GM21390 (cell line): ENCODE measurements at regions not wholly inside any gene's neighbourhood (a gene's known extent, or its start where the extent isn't known, plus 50 kb on each side); places are given as distances from the start of the nearest gene placed in this dataset.

Source experiments
- ATAC-seq: cut with Tn5 transposase; IDR thresholded peaks from one replicate; pipeline ENCODE4 v1.9.1; 2021; ENCODE audit not compliant: unreplicated experiment

DNA sequence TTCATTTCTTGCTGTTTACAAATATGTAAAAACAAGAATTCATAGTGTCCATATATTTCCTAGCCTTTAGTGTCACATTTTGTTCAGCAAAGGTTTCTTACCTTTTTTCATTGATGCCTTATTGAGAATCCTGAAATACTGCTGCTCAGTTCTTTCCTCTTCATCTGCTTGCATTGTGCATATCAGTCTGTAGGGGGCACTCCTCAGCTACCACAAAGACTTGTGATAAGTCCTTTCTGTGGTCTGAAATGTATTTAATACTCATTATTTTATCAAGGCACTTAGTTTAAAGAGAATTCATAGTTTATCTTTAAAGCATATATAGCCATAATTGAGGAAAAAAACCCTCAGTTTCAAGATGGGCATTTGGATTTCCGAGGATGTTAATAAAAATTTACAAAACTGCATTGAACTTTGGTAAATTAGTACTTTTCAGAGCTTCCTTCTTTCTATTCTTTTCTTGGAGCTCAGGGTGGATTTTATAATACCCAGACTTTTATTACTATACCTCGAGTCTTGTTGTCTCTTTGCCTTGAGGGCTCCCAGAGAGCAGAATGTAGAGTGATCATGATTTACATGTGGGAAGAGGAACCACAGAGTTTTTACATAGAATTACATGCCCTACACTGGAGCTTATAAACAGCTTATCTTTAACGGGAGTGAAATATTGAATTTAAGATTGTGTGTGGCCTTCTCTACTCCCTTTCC, 570.1 kb downstream of the PLCL1 start:
- no peak for ATAC-seq

DNA sequence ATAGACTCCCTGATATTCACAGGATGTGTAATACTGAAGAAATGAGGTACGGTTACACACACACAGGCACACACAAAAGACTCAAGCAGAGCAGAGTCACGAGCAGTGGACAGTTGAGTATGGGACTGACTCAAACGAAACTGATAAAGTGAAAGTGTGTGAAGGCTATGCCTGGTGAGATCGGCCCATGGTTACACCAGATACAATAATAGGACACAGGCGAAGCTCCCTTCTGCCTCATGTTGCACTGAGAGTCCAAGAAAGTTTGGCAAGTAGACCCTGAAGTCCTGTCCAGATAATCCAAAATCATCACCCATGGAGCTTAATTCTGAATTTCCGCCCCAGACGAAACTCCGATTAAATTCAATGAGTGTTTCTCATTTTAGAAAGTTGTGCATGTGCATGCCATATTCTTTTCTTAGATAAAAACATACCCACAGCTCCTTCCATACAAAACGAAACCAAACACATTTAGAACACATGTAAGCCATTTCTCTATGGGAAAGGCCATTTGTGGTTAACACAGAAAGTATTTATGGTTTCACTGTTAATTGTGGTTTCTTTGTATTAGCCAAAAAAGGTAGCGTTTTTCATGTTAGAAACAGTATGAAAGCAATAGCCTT, 567.6 kb downstream of the PLCL1 start:
- peak; percentile 93 for ATAC-seq

GRCh38 chr2:198371329-198371728, 566.9 kb downstream of the PLCL1 start:
- ATAC-seq, result no peak

DNA sequence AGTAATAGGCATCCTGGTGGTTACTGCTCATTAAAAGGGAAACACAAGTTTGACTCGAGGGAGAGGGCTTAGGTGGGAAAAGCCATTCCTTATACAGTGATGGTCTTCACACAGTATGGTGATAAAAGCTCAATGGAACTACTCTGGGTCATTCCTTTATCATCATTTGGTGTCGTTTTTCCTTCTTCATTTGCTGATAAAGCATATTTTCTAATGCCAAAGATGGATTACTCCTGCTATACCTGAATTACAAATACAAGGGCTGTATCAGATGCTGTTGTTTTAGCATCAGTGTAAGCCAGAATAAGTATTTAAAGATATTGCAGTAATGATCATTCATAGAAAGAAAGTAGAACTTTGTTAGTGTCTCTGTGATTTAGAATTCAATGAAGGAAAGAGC, 563.7 kb downstream of the PLCL1 start:
- ATAC-seq, result no peak

DNA sequence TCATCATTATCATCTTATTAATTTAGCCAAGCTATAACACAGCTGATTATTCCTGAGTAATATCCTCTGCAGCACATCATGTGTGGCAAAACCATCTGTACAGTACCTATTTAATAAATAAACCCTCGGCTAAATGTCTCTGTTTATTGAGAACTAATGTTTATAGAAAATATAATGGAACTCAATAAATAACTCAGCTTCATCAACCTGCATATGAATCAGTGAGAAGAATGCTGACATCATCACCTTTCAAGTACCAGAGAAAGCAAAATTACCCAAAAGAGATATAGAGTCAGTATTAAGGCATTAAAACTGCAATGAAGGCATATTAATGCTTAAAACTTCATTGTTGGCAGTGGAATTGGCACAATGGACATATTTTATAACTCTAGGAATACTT, 558.3 kb downstream of the PLCL1 start:
- ATAC-seq, result no peak

GRCh38 chr2:198359308-198359707, 554.9 kb downstream of the PLCL1 start:
- no peak for ATAC-seq

- ATAC-seq, result no peak
These were observed 551.8 kb downstream of the PLCL1 start for GRCh38 chr2:198356157-198356556.

DNA sequence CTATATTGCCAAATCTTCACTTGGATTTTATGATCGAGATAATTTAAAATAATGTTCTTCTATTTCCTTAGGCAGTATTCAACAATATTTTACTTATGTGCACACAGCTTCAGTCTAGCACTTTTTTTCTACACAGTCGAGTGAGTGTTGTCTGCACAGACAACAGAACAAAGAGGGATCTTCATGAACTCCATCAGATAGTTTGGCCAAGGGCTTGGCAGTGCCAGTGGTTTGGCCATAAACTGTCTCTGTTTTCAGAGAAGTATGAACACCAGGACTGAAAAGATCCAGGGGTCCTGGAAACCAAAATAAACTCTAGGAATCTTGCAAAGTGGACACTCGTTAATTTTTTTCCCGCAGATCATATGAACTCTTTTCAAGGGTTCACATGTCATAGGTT, 547.3 kb downstream of the PLCL1 start:
- no peak for ATAC-seq

DNA sequence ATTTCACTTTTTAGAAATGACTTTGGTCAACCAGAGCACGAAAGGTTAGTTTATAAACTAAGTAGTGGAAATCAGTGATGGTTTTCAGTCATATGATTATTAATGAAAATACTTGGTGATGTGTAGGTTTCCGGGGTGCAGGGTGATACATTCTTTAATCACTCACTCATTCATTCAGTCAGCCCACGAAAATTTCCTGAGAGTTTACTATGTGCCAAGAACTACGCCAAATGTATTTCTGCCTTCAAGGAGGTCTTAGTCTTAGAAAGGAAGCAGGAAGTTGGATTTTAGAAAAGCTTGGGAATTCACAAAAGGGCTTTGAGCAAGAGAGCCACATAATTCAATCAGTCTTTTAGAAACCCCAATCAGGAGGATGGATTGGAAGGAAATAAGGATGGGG, 543.6 kb downstream of the PLCL1 start:
- no peak for ATAC-seq

DNA sequence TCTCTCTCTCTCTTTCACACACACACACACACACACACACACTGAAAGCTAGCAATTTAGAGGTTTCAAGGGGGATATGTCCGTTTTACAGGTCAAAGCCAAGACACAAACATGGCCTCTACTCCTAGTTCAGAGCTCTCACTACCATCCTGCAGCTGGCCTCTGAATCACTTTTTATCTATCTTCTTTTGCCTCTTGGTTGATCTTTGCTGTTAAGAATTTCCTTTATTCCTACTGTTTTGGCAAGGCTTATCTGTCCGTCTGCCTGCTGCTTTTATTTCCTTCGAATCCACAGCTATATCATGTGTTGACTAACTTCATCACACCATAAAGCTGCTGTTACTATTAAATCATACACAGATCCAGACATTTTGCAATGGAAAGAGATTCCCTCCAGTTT, 543.0 kb downstream of the PLCL1 start:
- no peak for ATAC-seq

DNA sequence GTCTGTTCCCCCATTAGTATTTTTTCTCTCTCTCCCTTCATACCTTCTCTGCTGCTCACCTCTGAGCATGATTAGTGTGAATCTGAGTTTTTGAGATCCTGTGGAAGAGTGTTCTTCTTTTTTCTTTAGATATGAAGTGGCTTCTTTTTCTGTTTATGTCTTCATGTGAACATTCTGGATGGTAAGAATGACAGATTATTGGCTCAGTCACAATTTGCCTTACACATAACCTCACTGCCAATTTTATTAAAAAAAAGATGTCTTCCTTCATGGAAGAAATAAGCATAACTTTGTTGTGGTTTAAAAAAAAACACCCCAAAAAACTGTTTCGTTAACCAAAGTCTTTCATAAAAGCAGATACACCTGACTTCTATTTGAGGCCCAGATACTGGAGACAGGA, 539.1 kb downstream of the PLCL1 start:
- ATAC-seq, result no peak

DNA sequence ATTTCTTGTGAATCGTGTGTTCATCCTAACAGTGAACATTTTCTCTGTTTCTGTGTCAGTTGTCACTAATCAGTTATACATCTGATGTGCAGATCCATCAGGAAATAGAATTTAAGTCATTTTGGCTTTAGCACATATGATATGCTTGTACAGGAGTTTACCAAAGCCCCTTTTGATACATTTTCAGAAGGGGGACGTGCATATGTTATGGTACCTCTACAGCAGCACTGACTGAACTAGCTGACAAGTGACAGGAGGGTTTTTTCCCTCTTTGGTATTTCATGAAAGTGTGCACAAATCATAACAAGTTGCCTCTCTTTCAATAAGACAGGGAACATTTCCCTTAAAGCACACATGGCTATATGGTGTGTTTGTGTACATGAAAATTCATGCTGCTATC, 536.5 kb downstream of the PLCL1 start:
- ATAC-seq, result no peak

GRCh38 chr2:198339116-198339515, 534.7 kb downstream of the PLCL1 start:
- ATAC-seq, result no peak

DNA sequence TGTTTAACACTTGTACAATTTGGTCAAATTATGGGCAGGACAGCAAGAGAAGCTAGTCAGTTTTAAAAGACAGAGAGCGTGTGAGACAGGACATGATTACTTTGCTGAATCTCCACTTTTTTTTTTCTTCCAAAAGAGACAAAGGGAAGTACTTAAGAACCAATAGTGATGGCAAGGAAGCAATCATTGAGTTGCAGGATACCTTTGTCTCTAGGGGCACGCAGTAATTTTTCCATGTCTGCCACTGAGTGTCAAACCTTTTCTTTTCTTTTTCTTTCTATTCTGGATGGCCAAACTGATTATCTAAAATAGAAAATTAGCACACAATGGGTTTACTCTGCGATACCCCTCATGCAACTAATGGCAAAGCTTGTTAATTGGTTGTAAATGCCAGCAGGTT, 533.0 kb downstream of the PLCL1 start:
- ATAC-seq, result no peak

DNA sequence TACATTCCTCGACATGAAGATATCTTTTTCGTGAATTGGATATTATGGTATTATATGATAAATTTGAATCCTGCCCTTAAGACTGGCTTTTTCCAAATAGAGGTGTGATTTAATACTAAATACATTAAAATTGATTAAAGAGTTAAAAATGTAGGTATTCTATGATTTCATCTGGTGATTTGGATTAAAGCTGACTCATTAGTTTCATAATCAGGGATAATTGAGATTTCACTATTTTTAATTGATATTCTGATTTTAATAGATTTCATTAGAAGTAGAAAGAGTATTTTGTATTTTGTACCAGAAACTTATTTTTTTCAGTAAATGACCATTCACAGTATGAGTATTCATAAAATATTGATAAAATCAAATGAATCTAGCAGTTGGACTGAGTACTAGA, 524.1 kb downstream of the PLCL1 start:
- ATAC-seq, result no peak

DNA sequence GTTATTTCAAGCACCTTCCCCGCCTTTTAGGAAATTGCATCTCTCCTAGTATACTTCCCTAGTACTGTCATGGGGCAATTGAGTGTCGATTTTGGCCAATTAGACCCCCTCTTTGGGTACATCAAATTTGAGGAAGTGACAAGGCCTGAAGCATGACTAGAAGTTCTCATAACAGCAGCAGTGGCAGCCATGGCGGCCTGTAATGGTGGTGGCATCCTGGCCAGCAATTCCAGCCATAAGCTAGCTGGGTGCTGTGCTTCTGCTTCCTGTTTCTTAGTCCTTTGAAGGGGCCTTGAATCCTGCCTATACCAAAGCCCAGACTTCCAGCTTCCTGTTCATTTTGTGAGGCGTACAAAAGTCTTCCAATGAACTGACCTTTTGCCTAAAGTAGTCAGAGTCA, 523.1 kb downstream of the PLCL1 start:
- no peak for ATAC-seq

- no peak for ATAC-seq
These were observed 522.0 kb downstream of the PLCL1 start for GRCh38 chr2:198326431-198326830.

GRCh38 chr2:198325359-198325758, 521.0 kb downstream of the PLCL1 start:
- ATAC-seq, result no peak

DNA sequence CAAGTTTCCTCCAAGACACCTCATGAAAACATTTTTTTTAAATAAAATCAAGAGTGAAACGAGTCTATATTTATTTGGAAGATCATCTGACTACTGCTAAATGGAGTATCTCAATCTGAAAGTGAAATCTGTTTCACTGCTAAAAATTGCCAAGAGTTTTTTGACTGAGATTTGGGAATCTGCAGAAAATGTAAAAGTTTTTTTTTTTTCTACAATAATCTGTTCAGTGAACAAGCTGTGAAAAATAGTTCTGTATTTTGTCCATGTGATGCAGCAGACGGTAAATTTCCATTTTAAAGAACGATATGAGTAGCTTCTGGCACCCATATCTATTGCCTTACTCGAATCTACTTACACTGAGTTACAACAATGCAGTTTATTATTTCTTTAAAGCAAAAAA, 519.7 kb downstream of the PLCL1 start:
- no peak for ATAC-seq

DNA sequence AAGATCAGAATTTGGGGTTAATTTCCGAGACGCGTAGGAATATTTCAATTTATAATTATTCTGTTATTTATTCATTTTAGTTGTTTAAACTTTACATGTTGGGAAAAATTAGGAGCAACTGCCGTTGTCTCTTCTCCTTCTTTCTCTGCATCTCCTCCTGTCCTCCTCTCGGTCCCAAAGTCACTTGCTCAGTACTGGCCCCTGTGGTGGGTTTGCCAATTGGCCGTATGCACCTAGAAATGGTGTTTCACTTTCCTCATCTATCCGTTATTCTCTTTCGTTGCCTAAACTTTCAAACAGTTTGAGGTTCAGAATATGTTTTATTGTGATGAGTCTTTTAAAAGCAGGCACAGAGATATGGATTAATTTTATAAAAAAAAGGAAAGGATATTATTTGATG, 517.9 kb downstream of the PLCL1 start:
- no peak for ATAC-seq

DNA sequence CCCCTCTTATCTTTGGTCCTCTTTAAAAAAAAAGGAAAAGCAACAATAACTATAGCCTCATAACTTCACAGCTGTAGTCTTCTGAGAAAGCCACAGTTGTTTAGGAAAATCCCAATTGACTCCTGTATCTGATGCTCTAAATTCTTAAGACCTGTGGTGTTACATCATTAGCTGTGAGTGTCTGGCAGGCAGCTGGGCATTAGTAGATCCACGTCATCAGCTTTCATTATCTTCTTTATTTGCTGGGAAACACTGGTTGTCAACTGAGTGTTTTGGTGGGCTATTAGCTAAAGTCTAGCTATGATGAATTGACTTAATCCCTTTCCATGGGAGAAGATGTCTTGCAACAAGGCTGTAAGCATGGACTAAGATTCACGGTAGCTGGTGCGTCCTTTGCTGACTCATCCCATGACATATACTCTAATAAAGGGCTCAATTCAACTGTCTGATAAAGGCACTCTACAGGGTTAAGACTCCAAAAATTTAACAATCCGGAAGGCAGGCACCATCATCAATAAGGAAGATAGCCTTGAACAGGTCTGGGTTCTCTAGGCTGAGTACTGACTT, 517.2 kb downstream of the PLCL1 start:
- ATAC-seq, result no peak

- no peak for ATAC-seq
These were observed 512.5 kb downstream of the PLCL1 start for GRCh38 chr2:198316852-198317396.
